HG02571 (cell line): ENCODE measurements at regions not wholly inside any gene's neighbourhood (a gene's known extent, or its start where the extent isn't known, plus 50 kb on each side); places are given as distances from the start of the nearest gene placed in this dataset.

Experiments
- ATAC-seq: cut with Tn5 transposase; IDR thresholded peaks from one replicate; pipeline ENCODE4 v1.9.1; 2021; ENCODE audit warnings: mild to moderate bottlenecking, moderate library complexity; ENCODE audit not compliant: unreplicated experiment

- no peak for ATAC-seq
Measured at GRCh38 chr14:85280074-85280473, 249.9 kb upstream of the FLRT2 start.

GRCh38 chr14:85281921-85282320, 248.0 kb upstream of the FLRT2 start:
- no peak for ATAC-seq

GRCh38 chr14:85288041-85288440, 241.9 kb upstream of the FLRT2 start:
- ATAC-seq = no peak

GRCh38 chr14:85291731-85292130, 238.2 kb upstream of the FLRT2 start:
- ATAC-seq = no peak

- no peak for ATAC-seq
Measured at GRCh38 chr14:85293612-85294234, 236.2 kb upstream of the FLRT2 start.

GRCh38 chr14:85295318-85295717, 234.6 kb upstream of the FLRT2 start:
- ATAC-seq = no peak

GRCh38 chr14:85296456-85297210, 233.3 kb upstream of the FLRT2 start:
- ATAC-seq = no peak

- no peak for ATAC-seq
Measured at GRCh38 chr14:85300107-85300506, 229.8 kb upstream of the FLRT2 start.

- ATAC-seq = no peak
Measured at GRCh38 chr14:85301506-85301905, 228.4 kb upstream of the FLRT2 start.

- ATAC-seq = no peak
Measured at GRCh38 chr14:85306024-85306423, 223.9 kb upstream of the FLRT2 start.

GRCh38 chr14:85308531-85309300, 221.2 kb upstream of the FLRT2 start:
- no peak for ATAC-seq

- no peak for ATAC-seq
Measured at GRCh38 chr14:85310491-85311272, 219.3 kb upstream of the FLRT2 start.

- ATAC-seq = no peak
Measured at GRCh38 chr14:85313560-85314207, 216.3 kb upstream of the FLRT2 start.

GRCh38 chr14:85315290-85315689, 214.7 kb upstream of the FLRT2 start:
- no peak for ATAC-seq

GRCh38 chr14:85315733-85316290, 214.1 kb upstream of the FLRT2 start:
- ATAC-seq = no peak

GRCh38 chr14:85316701-85317410, 213.1 kb upstream of the FLRT2 start:
- no peak for ATAC-seq

- no peak for ATAC-seq
Measured at GRCh38 chr14:85317491-85318021, 212.4 kb upstream of the FLRT2 start.

GRCh38 chr14:85319101-85319500, 210.8 kb upstream of the FLRT2 start:
- ATAC-seq = no peak

- no peak for ATAC-seq
Measured at GRCh38 chr14:85319998-85320630, 209.8 kb upstream of the FLRT2 start.
